WERI-Rb-1 (cell line): ENCODE measurements at regions not wholly inside any gene's neighbourhood (a gene's known extent, or its start where the extent isn't known, plus 50 kb on each side); places are given as distances from the start of the nearest gene placed in this dataset.

Experiments
- DNase-seq: peaks from one replicate; pipeline ENCODE4 v3.0.0-alpha.2; 2020
- H3K27ac ChIP-seq: fragments of 250-450 bp; sonication (Bioruptor Pico); 2 replicates; pipeline ENCODE4 v1.5.1; 2020; ENCODE audit warnings: mild to moderate bottlenecking, moderate library complexity
- H3K27me3 ChIP-seq: fragments of 250-450 bp; sonication (Bioruptor Pico); 2 replicates; pipeline ENCODE4 v1.5.1; 2021; ENCODE audit warnings: mild to moderate bottlenecking, low read depth, moderate library complexity; ENCODE audit not compliant: insufficient read depth, severe bottlenecking
- H3K36me3 ChIP-seq: fragments of 250-450 bp; sonication (Bioruptor Pico); 2 replicates; pipeline ENCODE4 v1.5.1; 2020; ENCODE audit warnings: mild to moderate bottlenecking, moderate library complexity
- H3K4me3 ChIP-seq: 2 replicates; pipeline ENCODE4 v1.5.1; 2011; ENCODE audit warnings: low read depth, mild to moderate bottlenecking, control low read depth, low read length
- H3K9me3 ChIP-seq: fragments of 250-450 bp; sonication (Bioruptor Pico); 2 replicates; pipeline ENCODE4 v1.5.1; 2021; ENCODE audit warnings: mild to moderate bottlenecking, moderate library complexity; ENCODE audit not compliant: severe bottlenecking
- CTCF ChIP-seq: IDR thresholded peaks from 2 replicates; pipeline ENCODE4 v1.5.1; 2011; ENCODE audit warnings: low read depth, mild to moderate bottlenecking, control low read depth, inconsistent platforms, low read length

GRCh38 chr5:166505067-166505466, 1786.4 kb upstream of the WWC1 start:
- peak; percentile 35 for DNase-seq
- no peak overlapping the region for H3K27ac ChIP-seq

GRCh38 chr5:166505544-166505943, 1785.9 kb upstream of the WWC1 start:
- no peaks in the 10 kb centered on the region for H3K36me3 ChIP-seq
- no peaks in the 10 kb centered on the region for H3K9me3 ChIP-seq
- DNase-seq = no peak
- no peak for TF ChIP-seq CTCF
- H3K27me3 ChIP-seq = no peaks in the 10 kb centered on the region
- no peak overlapping the region for H3K4me3 ChIP-seq
- H3K27ac ChIP-seq = no peak overlapping the region

More at GRCh38 chr5:166505067-166505466, 1786.4 kb upstream of the WWC1 start:
- Histone ChIP-seq H3K36me3 (no peaks in the 10 kb centered on the region), H3K9me3 (no peaks in the 10 kb centered on the region), H3K4me3 (no peak overlapping the region), H3K27me3 (no peaks in the 10 kb centered on the region)
- no peak for TF ChIP-seq CTCF

- H3K27me3 ChIP-seq = no peaks in the 10 kb centered on the region
- no peak for TF ChIP-seq CTCF
- no peaks in the 10 kb centered on the region for H3K9me3 ChIP-seq
- no peak overlapping the region for H3K27ac ChIP-seq
- H3K36me3 ChIP-seq = no peaks in the 10 kb centered on the region
- DNase-seq = no peak
- H3K4me3 ChIP-seq = no peak overlapping the region
Measured at GRCh38 chr5:166507810-166508425, 1783.5 kb upstream of the WWC1 start.

GRCh38 chr5:166509085-166509484, 1782.4 kb upstream of the WWC1 start:
- H3K36me3 ChIP-seq = no peaks in the 10 kb centered on the region
- no peak for DNase-seq

GRCh38 chr5:166517976-166518375, 1773.5 kb upstream of the WWC1 start:
- TF ChIP-seq CTCF = no peak
- no peak for DNase-seq
- no peaks in the 10 kb centered on the region for H3K27me3 ChIP-seq
- H3K27ac ChIP-seq = no peak overlapping the region
- H3K36me3 ChIP-seq = no peaks in the 10 kb centered on the region
- no peak overlapping the region for H3K4me3 ChIP-seq
- no peaks in the 10 kb centered on the region for H3K9me3 ChIP-seq

More at GRCh38 chr5:166509085-166509484, 1782.4 kb upstream of the WWC1 start:
- H3K27me3 ChIP-seq = no peaks in the 10 kb centered on the region
- H3K27ac ChIP-seq = no peak overlapping the region
- TF ChIP-seq CTCF = no peak
- no peak overlapping the region for H3K4me3 ChIP-seq
- H3K9me3 ChIP-seq = no peaks in the 10 kb centered on the region

GRCh38 chr5:166523206-166523605, 1768.2 kb upstream of the WWC1 start:
- Histone ChIP-seq H3K36me3 (no peaks in the 10 kb centered on the region), H3K4me3 (no peak overlapping the region), H3K9me3 (no peaks in the 10 kb centered on the region), H3K27ac (no peak overlapping the region), H3K27me3 (no peaks in the 10 kb centered on the region)
- no peak for DNase-seq
- TF ChIP-seq CTCF = no peak
